Activated T-helper 1 cell treated with anti-CD3 and anti-CD28 coated beads, Interleukin-12 subunit alpha, Interleukin-12 subunit beta, Interleukin-2, Interleukin-4 antibody, amounts not matched to agents 30 ng/mL and 10 ng/mL and 1 ng/mL, durations not matched to agents 14 hours and 24 hours and 36 hours (primary cell): ENCODE measurements at regions not wholly inside any gene's neighbourhood (a gene's known extent, or its start where the extent isn't known, plus 50 kb on each side); places are given as distances from the start of the nearest gene placed in this dataset.

Source experiments
- DNase-seq: peaks from one replicate; pipeline ENCODE4 v3.0.0; 2021; ENCODE audit warnings: low spot score
- H3K27ac Mint-ChIP-seq: one replicate; pipeline ENCODE4 v1.8.0; 2021; ENCODE audit warnings: mild to moderate bottlenecking, mixed read lengths
- H3K27me3 Mint-ChIP-seq: one replicate; pipeline ENCODE4 v1.8.0; 2022; ENCODE audit warnings: mild to moderate bottlenecking, moderate library complexity, mixed read lengths; ENCODE audit not compliant: insufficient read depth
- H3K36me3 Mint-ChIP-seq: one replicate; pipeline ENCODE4 v1.8.0; 2021; ENCODE audit warnings: low read depth, mixed read lengths
- H3K4me1 Mint-ChIP-seq: one replicate; pipeline ENCODE4 v1.8.0; 2021; ENCODE audit warnings: low read depth, mixed read lengths
- H3K4me3 Mint-ChIP-seq: one replicate; pipeline ENCODE4 v1.8.0; 2021; ENCODE audit warnings: mild to moderate bottlenecking, moderate library complexity, mixed read lengths
- H3K9me3 Mint-ChIP-seq: one replicate; pipeline ENCODE4 v1.8.0; 2021; ENCODE audit warnings: mixed read lengths
- intact Hi-C: fragments of 100-400 bp; cut with micrococcal nuclease; formaldehyde crosslinking; loops from one replicate; pipeline ENCODE4 v1.15.1; 2024

DNA sequence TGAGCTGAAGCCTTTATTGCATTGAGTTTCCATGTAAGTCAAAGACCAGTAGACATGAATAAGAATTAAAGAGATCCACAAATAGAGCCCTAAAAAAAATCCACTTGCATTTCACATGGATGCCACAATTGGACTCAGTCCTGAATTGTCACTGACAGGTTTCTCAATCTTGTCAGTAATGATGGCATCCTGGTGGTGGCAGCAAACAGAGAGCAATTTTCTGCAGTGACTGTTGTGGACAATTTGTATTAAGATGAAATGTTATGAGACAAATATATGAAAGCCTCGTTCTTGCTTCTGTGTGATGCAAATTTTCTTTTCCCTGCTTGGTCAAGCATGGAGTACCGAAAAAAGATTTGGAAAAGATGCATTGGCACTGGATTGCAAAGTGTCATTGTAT, 278.9 kb downstream of the SAMD5 start:
- Mint-ChIP-seq H3K4me3 (no peak overlapping the region), H3K9me3 (no peaks in the 10 kb centered on the region), H3K27me3 (peaks cover 3% of the 10 kb centered on the region), H3K27ac (no peak overlapping the region), H3K36me3 (no peaks in the 10 kb centered on the region), H3K4me1 (no peaks in the 10 kb centered on the region)
- DNase-seq = no peak
- intact Hi-C loops = no loop called here

DNA sequence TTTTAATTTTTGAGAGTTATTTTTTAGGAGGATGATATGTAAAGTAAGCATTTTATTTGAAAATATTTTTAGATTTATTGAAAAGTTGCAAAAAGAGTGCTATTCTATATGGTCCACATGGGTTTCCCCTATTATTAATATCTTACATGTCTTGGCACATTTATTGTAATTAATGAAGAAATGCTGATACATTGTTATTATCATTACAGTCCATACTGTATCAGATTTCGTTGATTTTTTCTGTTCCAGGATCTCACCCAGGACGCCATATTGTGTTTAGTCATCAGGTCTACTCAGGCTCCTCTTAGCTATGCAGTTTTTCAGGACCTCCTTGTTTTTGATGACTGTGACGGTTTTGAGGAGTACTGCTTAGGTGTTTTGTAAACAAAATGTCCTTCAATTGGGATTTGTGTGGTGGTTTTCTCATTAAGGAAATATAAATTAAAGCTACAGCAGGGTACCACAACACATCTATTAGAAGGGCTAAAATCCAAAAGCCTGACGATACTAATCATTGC, 281.0 kb downstream of the SAMD5 start:
- H3K27ac Mint-ChIP-seq = no peak overlapping the region
- H3K36me3 Mint-ChIP-seq = no peaks in the 10 kb centered on the region
- H3K4me3 Mint-ChIP-seq = no peak overlapping the region
- intact Hi-C loops = no loop called here
- peaks cover 3% of the 10 kb centered on the region for H3K27me3 Mint-ChIP-seq
- no peaks in the 10 kb centered on the region for H3K4me1 Mint-ChIP-seq
- DNase-seq = no peak
- no peaks in the 10 kb centered on the region for H3K9me3 Mint-ChIP-seq

DNA sequence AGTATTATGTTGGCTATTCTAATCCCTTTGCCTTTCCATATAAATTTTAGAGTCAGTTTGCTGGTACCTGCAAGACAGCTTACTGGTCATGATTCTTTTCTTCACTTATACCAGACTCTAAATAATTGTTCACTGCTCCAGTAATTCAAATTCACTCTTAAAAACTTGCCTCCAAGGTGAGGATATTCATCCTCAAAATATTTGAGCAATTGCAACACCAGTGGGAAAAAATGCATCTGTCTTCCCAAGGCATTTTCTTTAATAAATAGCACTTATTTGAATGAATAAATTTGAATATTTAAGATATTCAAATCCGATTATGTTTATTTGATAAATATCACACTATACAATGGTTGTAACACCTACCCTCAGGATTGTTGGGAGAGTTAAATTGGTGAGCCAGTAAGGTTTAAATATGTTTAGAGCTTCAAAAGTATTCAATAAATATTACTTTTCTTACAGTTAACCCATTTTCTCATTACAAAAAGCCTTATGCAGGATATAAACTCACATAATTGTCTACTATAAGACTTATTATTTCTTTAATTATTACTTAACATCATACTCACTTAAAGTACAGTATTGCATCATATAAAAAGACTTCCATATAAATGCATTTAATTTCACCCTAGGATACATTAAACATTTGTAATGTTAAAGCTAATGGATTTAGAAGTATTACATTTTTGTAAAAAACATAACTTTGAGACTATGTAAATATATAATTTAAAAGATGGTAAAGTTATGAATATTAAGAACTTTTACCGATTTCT, 285.6 kb downstream of the SAMD5 start:
- H3K4me3 Mint-ChIP-seq = no peak overlapping the region
- H3K27ac Mint-ChIP-seq = no peak overlapping the region
- H3K9me3 Mint-ChIP-seq = no peaks in the 10 kb centered on the region
- H3K27me3 Mint-ChIP-seq = no peaks in the 10 kb centered on the region
- no peak for DNase-seq
- no peaks in the 10 kb centered on the region for H3K36me3 Mint-ChIP-seq
- H3K4me1 Mint-ChIP-seq = no peaks in the 10 kb centered on the region
- intact Hi-C loops = no loop called here

- DNase-seq = no peak
- Mint-ChIP-seq H3K27ac (no peak overlapping the region), H3K36me3 (no peaks in the 10 kb centered on the region), H3K4me1 (no peaks in the 10 kb centered on the region), H3K9me3 (peaks cover 4% of the 10 kb centered on the region), H3K4me3 (no peak overlapping the region), H3K27me3 (no peaks in the 10 kb centered on the region)
- intact Hi-C loops = no loop called here
Measured at GRCh38 chr6:147802459-147802858, 294.0 kb downstream of the SAMD5 start.

DNA sequence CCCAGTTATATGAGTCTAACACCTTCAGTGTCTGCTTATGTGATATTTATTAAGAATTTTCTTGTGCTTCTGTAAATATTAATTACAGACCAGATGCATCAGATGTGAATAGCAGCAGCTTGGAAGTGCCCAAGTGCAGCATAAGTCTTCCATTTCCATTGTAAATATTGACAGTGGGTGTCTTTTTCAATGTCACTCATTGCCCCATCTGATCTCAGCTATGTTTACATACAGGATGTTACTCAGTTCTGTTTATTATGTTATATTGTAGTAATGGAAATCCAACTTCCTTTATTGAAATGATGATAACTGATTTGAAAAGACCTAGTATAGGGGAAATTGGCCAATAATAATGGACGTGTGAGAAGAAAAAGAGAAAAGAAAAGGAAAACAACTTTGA, 296.7 kb downstream of the SAMD5 start:
- peaks cover 4% of the 10 kb centered on the region for H3K9me3 Mint-ChIP-seq
- DNase-seq = no peak
- no peaks in the 10 kb centered on the region for H3K4me1 Mint-ChIP-seq
- no peaks in the 10 kb centered on the region for H3K36me3 Mint-ChIP-seq
- no peak overlapping the region for H3K27ac Mint-ChIP-seq
- intact Hi-C loops = no loop called here
- no peak overlapping the region for H3K4me3 Mint-ChIP-seq
- H3K27me3 Mint-ChIP-seq = no peaks in the 10 kb centered on the region

- DNase-seq = no peak
- intact Hi-C loops = no loop called here
- no peaks in the 10 kb centered on the region for H3K4me1 Mint-ChIP-seq
- H3K9me3 Mint-ChIP-seq = peaks cover 4% of the 10 kb centered on the region
- no peaks in the 10 kb centered on the region for H3K27me3 Mint-ChIP-seq
- no peak overlapping the region for H3K27ac Mint-ChIP-seq
- H3K36me3 Mint-ChIP-seq = no peaks in the 10 kb centered on the region
- no peak overlapping the region for H3K4me3 Mint-ChIP-seq
Measured at GRCh38 chr6:147806697-147807096, 298.2 kb downstream of the SAMD5 start.

DNA sequence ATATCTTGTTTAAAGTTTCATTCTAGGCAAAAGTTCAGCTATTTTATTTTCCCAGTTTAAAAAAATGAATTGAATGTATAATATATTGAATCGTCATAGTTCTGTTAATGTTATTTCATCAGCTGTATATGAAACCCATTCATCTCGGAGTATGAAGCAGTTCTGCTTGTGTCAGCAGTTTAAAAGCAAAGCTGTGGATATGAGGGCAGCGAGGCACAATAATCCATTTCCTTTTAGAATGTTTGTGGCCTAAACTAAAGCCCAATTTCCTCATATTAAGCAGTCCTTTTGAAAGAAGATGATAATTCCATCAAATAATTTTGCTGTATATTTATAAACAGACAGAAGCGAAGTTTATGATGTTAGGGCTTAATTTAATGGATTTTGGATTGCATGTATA, 300.1 kb downstream of the SAMD5 start:
- intact Hi-C loops = no loop called here
- H3K27me3 Mint-ChIP-seq = no peaks in the 10 kb centered on the region
- no peaks in the 10 kb centered on the region for H3K36me3 Mint-ChIP-seq
- H3K4me1 Mint-ChIP-seq = no peaks in the 10 kb centered on the region
- no peak overlapping the region for H3K4me3 Mint-ChIP-seq
- peaks cover 4% of the 10 kb centered on the region for H3K9me3 Mint-ChIP-seq
- H3K27ac Mint-ChIP-seq = no peak overlapping the region
- no peak for DNase-seq

- Mint-ChIP-seq H3K27ac (no peak overlapping the region), H3K9me3 (no peaks in the 10 kb centered on the region), H3K27me3 (no peaks in the 10 kb centered on the region), H3K4me1 (no peaks in the 10 kb centered on the region), H3K36me3 (no peaks in the 10 kb centered on the region), H3K4me3 (no peak overlapping the region)
- no peak for DNase-seq
- intact Hi-C loops = no loop called here
Measured at GRCh38 chr6:147811913-147812629, 303.6 kb downstream of the SAMD5 start.

DNA sequence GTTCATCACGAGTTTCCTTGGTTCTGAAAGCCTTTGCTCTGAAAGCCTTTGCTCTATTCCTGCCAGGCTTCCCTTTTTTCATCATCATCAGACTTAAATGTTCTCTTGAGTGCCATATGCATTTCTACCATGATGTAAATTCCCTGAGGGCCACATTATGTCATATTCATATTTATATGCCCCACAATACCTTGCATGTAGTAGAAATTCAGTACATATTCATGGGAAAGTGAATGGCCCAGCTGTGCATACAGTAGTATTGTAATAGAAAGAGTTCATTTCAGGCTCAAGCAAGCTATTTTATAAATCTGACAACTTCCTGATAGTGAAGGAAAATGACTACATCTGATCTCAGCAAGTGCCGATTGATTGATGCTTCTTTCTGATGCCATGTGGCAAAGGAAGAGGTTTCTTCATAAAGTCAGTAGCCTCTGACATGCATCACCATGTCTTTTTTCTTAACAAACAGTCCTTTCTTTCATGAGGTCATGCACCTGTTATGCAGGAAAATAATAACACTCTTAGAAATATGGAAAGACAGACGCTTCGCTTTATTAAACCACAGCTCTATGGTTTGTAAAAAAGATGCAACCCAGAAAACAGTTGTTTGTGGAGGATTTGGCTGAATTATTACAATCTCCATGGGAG, 308.7 kb downstream of the SAMD5 start:
- Mint-ChIP-seq H3K27me3 (no peaks in the 10 kb centered on the region), H3K27ac (no peak overlapping the region), H3K4me1 (no peaks in the 10 kb centered on the region), H3K9me3 (no peaks in the 10 kb centered on the region), H3K36me3 (no peaks in the 10 kb centered on the region), H3K4me3 (no peak overlapping the region)
- intact Hi-C loops = no loop called here
- no peak for DNase-seq

- no peaks in the 10 kb centered on the region for H3K27me3 Mint-ChIP-seq
- no peaks in the 10 kb centered on the region for H3K36me3 Mint-ChIP-seq
- H3K4me1 Mint-ChIP-seq = no peaks in the 10 kb centered on the region
- no peaks in the 10 kb centered on the region for H3K9me3 Mint-ChIP-seq
- H3K27ac Mint-ChIP-seq = no peak overlapping the region
- no peak for DNase-seq
- no peak overlapping the region for H3K4me3 Mint-ChIP-seq
- intact Hi-C loops = no loop called here
Measured at GRCh38 chr6:147820520-147820919, 312.0 kb downstream of the SAMD5 start.

DNA sequence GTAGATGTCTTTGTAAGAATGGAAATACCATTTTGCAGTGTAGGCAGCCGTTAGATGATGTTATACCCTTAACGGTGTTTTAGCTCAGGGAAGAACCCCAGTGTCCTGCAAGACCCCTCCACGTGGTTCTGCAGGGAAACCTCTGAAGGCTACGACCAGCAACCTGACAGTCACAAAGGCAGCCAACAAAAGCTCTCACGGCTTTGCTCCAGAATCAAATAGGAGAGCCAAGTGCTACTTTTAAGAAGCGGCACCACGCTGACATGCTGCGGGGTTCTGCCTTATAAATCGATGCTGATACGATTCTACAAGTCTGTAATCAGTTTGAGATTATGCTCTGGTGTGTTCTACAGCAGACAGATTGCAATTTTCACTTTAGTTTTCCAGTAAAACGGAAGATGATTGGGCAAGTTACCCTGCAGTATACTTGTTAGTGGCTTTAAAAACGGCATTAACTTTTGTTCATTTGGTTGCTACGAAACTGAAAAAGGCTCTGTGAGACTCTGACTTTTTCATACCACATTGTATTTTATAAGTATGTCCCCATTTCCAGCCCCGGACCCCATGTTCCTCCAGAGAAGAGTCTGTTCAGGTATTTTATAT, 312.9 kb downstream of the SAMD5 start:
- DNase-seq = no peak
- Mint-ChIP-seq H3K4me3 (no peak overlapping the region), H3K36me3 (no peaks in the 10 kb centered on the region), H3K27me3 (no peaks in the 10 kb centered on the region), H3K4me1 (no peaks in the 10 kb centered on the region), H3K9me3 (no peaks in the 10 kb centered on the region), H3K27ac (no peak overlapping the region)
- intact Hi-C loops = no loop called here

- no peak overlapping the region for H3K4me3 Mint-ChIP-seq
- H3K9me3 Mint-ChIP-seq = no peaks in the 10 kb centered on the region
- DNase-seq = no peak
- intact Hi-C loops = no loop called here
- H3K4me1 Mint-ChIP-seq = no peaks in the 10 kb centered on the region
- no peaks in the 10 kb centered on the region for H3K36me3 Mint-ChIP-seq
- H3K27ac Mint-ChIP-seq = no peak overlapping the region
- no peaks in the 10 kb centered on the region for H3K27me3 Mint-ChIP-seq
Measured at GRCh38 chr6:147823936-147824335, 315.4 kb downstream of the SAMD5 start.

GRCh38 chr6:147825848-147826247, 317.4 kb downstream of the SAMD5 start:
- Mint-ChIP-seq H3K27me3 (no peaks in the 10 kb centered on the region), H3K36me3 (no peaks in the 10 kb centered on the region), H3K27ac (no peak overlapping the region), H3K4me3 (no peak overlapping the region), H3K4me1 (no peaks in the 10 kb centered on the region), H3K9me3 (no peaks in the 10 kb centered on the region)
- no peak for DNase-seq
- intact Hi-C loops = no loop called here
